Central memory CD4-positive, alpha-beta T cell (primary cell): ENCODE measurements at regions not wholly inside any gene's neighbourhood (a gene's known extent, or its start where the extent isn't known, plus 50 kb on each side); places are given as distances from the start of the nearest gene placed in this dataset.

Source experiments
- DNase-seq: peaks from one replicate; pipeline ENCODE4 v3.0.0; 2022

DNA sequence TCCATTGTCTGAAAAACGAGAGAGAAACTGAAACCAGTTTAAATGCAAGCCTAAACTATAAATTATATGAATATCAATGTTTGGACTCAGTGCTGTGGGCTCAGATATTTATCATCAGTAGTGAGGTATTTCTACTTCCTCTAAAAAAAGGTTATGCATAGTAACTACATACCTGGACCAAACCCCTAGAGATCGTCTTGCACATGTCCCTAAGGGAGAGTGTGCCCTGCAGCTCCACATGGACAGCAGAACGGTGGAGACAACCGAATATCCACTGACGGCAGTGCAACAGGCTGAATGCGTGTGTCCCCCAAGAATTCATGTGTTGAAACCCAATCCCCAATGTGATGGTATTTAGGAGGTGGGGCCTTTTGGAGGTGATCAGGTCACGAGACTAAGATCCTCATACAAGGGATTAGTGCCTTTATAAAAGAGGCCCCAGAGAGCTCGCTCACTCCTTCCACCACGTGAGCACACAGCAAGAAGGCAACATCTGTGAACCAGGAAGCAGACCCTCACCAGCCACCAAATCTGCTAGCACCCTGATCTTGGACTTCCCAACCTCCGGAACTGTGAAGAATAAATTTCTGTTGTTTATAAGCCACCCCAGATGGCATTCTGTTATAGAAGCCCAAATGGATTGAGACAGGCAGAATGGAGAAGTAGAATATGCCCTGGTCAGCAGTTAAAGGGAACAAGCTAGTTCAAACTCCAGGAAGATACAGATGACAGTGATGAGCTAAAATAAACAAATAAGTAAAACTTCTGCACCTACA is 208.4 kb downstream of the ANAPC1 start:
- no peak for DNase-seq

DNA sequence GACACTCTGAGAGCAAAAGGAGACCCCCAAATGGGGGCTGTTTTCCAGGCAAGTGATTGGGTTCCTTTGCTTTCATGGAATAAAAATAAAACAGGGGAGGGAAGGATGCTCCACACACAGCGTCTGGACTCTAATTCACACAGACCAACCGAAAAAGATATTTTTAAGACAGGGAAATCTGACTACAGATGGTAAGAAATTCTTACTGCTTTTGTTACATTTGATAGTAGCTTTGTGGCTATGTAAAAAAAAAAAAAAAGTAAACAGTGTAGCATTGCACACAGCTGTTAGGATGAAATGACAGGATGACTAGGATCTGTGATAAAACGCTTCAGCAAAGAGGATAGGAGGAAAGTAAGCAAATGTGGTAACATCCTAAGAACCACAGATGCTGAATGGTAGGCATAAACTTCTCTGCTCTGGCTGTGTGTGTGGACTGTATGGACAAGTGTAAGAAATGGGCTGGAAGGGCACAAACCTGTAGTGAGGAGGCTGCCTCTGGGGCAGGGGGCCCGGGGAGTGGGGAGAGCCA is 207.6 kb downstream of the ANAPC1 start:
- no peak for DNase-seq

- no peak for DNase-seq
Observed at GRCh38 chr2:111678161-111678560, 205.8 kb downstream of the ANAPC1 start.

- no peak for DNase-seq
Observed at GRCh38 chr2:111678651-111679050, 205.3 kb downstream of the ANAPC1 start.

GRCh38 chr2:111679202-111679601 is 204.8 kb downstream of the ANAPC1 start:
- no peak for DNase-seq

DNA sequence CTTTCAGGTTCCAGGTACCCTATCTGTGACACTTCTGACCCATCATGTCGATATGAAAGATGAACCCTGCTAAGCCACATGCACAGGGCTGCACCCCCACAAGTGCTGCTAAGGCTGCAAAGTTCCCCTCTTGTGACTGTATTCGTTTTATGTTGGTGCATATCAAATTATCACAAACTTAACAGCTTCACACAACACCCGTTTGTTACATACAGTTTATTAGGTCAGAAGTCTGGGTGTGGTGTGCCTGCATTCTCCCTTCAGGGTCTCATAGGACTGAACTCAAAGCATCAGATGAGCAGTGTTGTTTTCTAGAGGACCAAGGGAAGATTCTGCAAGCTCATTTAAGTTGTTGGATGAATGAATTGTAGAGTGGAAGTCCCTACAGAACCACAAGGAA is 199.4 kb downstream of the ANAPC1 start:
- DNase-seq: no peak

- DNase-seq: no peak
Observed at GRCh38 chr2:111685342-111685741, 198.7 kb downstream of the ANAPC1 start.

DNA sequence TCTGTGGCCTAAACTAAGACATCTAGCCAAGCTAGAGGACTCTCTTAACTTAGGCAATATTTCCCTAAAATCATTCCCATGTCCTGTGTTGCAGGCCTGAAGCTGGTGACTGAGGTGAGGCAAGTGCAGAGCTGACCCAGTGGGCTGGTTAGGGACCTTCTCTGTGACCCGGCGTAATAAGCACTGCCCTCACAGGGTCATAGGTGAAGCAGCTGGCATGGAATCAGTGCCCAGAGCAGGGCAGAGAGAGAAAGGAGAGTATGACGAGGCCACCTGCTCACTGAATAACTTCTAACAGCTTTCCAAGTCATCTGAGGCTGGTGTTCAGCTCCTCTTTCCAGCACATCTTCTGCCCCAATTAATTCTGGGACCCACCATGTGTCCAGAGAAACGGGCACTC is 197.0 kb downstream of the ANAPC1 start:
- no peak for DNase-seq

- DNase-seq: no peak
Observed at GRCh38 chr2:111687911-111688310, 196.1 kb downstream of the ANAPC1 start.

- DNase-seq: no peak
Observed at GRCh38 chr2:111688482-111688881, 195.5 kb downstream of the ANAPC1 start.

DNA sequence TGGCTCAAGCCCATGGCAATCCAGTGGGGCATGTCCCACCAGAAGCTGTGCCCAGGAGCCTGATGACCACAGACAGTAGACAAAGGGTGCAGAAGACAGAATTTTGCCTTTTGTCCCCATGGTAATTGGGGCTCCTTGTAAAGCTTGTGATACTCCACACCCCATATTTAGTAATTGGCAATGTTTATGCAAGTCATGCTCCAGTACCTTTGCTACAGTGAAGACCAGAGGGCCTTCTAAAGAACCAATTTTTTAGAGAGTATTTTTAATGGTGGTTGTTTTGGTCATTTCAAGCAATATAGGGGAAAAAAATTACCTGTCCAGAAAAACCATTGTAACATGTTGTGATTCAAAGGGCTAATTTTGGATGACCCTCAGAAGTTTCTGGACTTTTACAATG is 194.8 kb downstream of the ANAPC1 start:
- no peak for DNase-seq

DNA sequence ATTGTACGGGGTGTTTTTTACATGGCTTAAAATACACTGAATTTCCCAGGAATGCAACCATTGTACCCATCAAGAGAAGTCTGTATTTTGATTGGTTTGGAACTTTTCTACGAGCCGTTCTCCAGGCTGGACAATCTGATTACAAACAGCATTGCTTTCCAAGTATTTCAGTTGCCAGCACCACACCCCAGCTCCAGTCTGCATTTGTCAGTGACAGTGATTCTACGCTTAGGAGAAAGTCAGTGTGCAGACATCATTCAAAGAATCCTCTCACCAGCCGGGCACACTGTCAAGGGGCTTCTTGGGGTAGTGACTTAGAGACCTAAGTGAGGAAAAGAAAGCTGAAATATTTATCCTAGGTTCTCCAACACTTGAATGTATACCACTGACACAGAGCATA is 194.1 kb downstream of the ANAPC1 start:
- no peak for DNase-seq

- DNase-seq: no peak
Observed at GRCh38 chr2:111691164-111691875, 192.7 kb downstream of the ANAPC1 start.

DNA sequence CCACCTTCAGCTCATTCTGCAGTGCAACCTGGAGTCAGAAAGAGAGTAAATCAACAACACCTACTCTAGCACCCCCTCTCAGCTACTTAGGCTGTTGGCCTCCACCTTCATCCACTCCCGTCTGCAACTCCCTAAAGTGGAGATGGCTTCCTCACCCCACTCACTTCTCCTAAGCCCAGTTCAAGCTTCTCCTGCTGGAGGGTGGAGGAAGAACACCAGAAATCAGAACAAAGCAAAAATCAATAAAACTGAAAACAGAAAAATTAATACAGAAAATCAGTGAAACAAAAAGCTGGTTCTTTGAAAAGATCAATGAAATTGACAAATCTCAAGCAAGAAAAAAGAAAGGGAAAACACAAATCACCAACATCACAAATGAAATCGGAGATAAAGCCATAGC is 191.7 kb downstream of the ANAPC1 start:
- no peak for DNase-seq

DNA sequence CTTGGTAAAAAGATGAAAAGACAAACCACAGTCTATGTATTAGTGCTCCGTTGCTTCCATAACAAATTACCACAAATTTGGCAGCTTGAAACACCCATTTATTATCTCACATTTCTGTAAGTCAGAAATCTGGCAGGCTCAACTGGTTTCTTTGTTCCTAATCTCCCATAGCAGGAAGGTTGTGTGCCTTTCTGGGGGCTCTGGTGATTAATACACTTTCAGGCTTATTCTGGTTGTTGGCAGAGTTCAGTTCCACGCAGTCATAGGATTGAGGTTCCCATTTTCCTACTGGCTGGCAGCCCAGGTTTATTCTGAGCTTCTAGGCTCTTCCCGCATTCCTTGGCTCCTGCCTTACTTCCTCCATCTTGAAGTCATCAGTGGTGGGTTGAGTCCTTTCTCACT is 189.3 kb downstream of the ANAPC1 start:
- DNase-seq: no peak

DNA sequence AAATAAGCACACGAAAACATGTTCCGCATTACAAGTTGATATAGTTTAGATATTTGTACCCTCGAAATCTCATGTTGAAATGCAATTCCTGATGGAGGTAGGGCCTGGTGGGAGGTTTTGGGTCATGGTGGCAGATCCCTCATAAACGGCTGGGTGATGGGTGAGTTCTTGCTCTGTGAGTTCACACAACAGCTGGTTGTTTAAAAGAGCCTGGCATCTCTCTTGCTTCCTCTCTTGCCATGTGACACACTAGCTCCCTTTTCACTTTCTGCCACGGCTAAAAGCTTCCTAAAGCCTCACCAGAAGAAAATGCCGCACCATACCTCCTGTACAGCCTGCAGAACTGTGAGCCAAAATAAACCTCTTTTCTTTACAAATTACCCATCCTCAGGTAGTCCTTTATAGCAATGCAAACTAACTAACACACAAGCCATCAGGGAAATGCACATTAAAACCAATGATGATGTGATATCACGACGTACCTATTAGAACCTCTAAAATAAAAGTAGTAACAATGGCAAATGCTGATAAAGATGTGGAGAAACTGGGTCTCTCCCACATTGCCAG is 188.5 kb downstream of the ANAPC1 start:
- no peak for DNase-seq

DNA sequence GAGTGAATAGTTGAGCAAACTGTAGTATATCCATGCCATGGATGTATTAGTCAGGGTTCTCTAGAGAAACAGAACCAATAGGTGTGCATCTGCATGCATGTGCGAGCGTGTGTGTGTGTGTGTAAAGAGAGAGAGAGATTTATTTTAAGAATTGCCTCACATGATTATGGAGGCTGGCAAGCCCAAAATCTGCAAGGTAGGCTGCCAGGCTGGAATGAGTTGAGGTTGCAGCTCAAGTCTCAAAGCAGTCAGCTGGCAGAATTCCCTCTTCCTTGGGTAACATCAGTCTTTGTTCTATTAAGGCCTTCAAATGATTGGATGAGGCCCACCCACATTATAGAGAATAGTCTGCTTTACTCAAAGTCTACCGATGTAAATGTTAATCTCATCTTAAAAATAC is 187.8 kb downstream of the ANAPC1 start:
- DNase-seq: no peak

- no peak for DNase-seq
Observed at GRCh38 chr2:111697560-111697959, 186.4 kb downstream of the ANAPC1 start.

DNA sequence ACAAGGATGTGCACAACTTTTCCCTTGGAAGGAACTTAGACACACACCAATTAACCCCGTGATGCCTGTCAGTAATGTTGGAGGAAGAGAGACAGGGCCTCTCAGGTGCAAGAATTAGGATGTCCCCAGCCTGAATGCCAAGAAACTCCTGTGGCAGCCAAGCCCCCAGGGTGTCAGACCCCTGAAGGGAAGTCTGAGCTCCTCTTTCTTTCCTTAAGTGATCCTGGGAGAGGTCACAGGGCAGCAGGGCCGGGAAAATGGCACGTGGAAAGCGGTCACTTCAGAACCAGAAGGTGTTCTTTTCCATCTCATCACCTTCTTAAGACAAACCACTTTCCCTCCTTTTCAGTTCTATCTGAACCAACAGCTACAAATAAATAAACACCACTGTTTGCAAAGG is 185.9 kb downstream of the ANAPC1 start:
- no peak for DNase-seq

- DNase-seq: peak; percentile 32
Observed at GRCh38 chr2:111698743-111699554, 185.0 kb downstream of the ANAPC1 start.

GRCh38 chr2:111701266-111701665 is 182.7 kb downstream of the ANAPC1 start:
- no peak for DNase-seq

- DNase-seq: no peak
Observed at GRCh38 chr2:111701798-111702118, 182.2 kb downstream of the ANAPC1 start.

DNA sequence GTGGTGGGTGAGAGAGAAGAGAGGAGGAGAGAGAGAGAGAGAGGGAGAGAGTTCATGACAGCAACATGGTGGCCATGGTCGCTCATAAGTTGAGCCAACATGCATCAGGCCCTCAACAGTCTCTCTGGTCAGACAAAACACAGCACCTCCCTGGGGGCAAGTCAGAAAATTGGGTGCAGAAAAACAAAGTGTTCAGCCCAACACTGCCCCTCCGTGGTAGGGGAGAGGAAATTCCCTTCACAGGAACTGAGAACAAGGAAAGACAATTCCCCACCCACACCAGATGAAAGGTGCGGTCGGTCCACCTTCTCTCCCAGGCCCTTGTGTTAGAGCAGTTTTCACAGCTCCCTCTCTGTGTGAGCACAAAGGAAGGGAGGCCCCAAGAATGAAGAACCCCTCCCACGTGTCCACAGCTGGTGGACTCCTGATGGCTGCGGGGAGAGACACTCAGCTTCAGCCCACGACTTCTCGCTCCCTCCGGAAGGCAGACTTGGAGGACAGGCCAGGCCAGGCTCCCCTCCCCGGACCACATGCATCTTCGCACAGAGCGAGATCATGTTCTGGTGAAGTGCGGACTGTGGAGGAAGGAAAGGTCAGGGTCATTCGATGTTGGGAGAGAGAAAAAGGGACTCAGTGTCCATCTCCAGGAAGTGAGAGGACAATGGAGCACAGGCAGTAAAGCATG is 181.7 kb downstream of the ANAPC1 start:
- DNase-seq: peak; percentile 21
